ENCODE measurements at regions not wholly inside any gene's neighbourhood (a gene's known extent, or its start where the extent isn't known, plus 50 kb on each side); places are given as distances from the start of the nearest gene placed in this dataset.
"Not testable (repeated sequence)": the region's sequence is repeated elsewhere in the genome, so short reads cannot be mapped to it uniquely, and the experiment has no call there.

- no peak for DNase-seq (ENCODE audit: low spot score)
- TF ChIP-seq CTCF (IDR thresholded peaks at IDR 0.05): no peak
- no peak overlapping the region for H3K27ac ChIP-seq
- no peak overlapping the region for H3K4me3 ChIP-seq
Observed at GRCh38 chr12:87196321-87196720, 832.9 kb downstream of the C12orf50 start.

GRCh38 chr12:87194389-87194788 is 834.8 kb downstream of the C12orf50 start:
- not testable (repeated sequence) for DNase-seq (ENCODE audit: low spot score); H3K27ac ChIP-seq; H3K4me3 ChIP-seq

- TF ChIP-seq CTCF (IDR thresholded peaks at IDR 0.05): no peak
- Histone ChIP-seq H3K4me3 (no peak overlapping the region), H3K27ac (no peak overlapping the region)
- DNase-seq (ENCODE audit: low spot score): no peak
Observed at GRCh38 chr12:87185367-87185766, 843.8 kb downstream of the C12orf50 start.

- no peak for TF ChIP-seq CTCF (IDR thresholded peaks at IDR 0.05)
Observed at GRCh38 chr12:87182696-87183233, 846.4 kb downstream of the C12orf50 start.

GRCh38 chr12:87171356-87171755 is 857.8 kb downstream of the C12orf50 start:
- DNase-seq (ENCODE audit: low spot score): no peak
- Histone ChIP-seq H3K4me3 (no peak overlapping the region), H3K27ac (no peak overlapping the region)
- no peak for TF ChIP-seq CTCF (IDR thresholded peaks at IDR 0.05)

More at GRCh38 chr12:87182696-87183233, 846.4 kb downstream of the C12orf50 start:
- no peak overlapping the region for H3K4me3 ChIP-seq
- DNase-seq (ENCODE audit: low spot score): no peak
- no peak overlapping the region for H3K27ac ChIP-seq

- Histone ChIP-seq H3K27ac (no peak overlapping the region), H3K4me3 (no peak overlapping the region)
- TF ChIP-seq CTCF (IDR thresholded peaks at IDR 0.05): no peak
- no peak for DNase-seq (ENCODE audit: low spot score)
Observed at GRCh38 chr12:87169010-87169409, 860.2 kb downstream of the C12orf50 start.

- DNase-seq (ENCODE audit: low spot score): no peak
- no peak overlapping the region for H3K27ac ChIP-seq
- H3K4me3 ChIP-seq: no peak overlapping the region
- TF ChIP-seq CTCF (IDR thresholded peaks at IDR 0.05): no peak
Observed at GRCh38 chr12:87165733-87166375, 863.3 kb downstream of the C12orf50 start.

All from coronary artery (tissue), 2 donors.